Spleen (tissue), 11 donors: ENCODE measurements at regions not wholly inside any gene's neighbourhood (a gene's known extent, or its start where the extent isn't known, plus 50 kb on each side); places are given as distances from the start of the nearest gene placed in this dataset.

Experiments
- DNase-seq: peaks from one replicate; pipeline ENCODE4 v3.0.0-alpha.2; 2020
- H3K27ac ChIP-seq, 8 donors: fragments of 200-600 bp; sonication (generic) in 7 of 8; 1 replicate in 4 of 8; 2 replicates in 4 of 8; pipeline versions ENCODE4 v1.5.0 to v1.8.0; 2016 to 2021; ENCODE audit warnings: inconsistent platforms in 4 of 8, mild to moderate bottlenecking in 4 of 8, moderate library complexity in 1 of 8
- H3K27me3 ChIP-seq, 7 donors: fragments of 200-600 bp; sonication (generic) in 6 of 7; replicated peaks in 1 of 7; 1 replicate in 4 of 7; 2 replicates in 3 of 7; pipeline versions ENCODE4 v1.5.0 to v1.8.0; 2016 to 2021; ENCODE audit warnings: inconsistent platforms in 3 of 7, mild to moderate bottlenecking in 1 of 7
- H3K36me3 ChIP-seq, 6 donors: fragments of 200-600 bp; sonication (generic) in 5 of 6; 1 replicate in 4 of 6; 2 replicates in 2 of 6; pipeline versions ENCODE4 v1.5.0 to v1.8.0; 2016 to 2021; ENCODE audit warnings: inconsistent platforms in 2 of 6
- H3K4me1 ChIP-seq, 6 donors: fragments of 200-600 bp; sonication (generic) in 5 of 6; 1 replicate in 3 of 6; 2 replicates in 3 of 6; pipeline versions ENCODE4 v1.5.0 to v1.8.0; 2016 to 2021; ENCODE audit warnings: inconsistent platforms in 3 of 6
- H3K4me3 ChIP-seq, 8 donors: fragments of 200-600 bp; sonication (generic) in 7 of 8; 1 replicate in 4 of 8; 2 replicates in 4 of 8; pipeline versions ENCODE4 v1.5.0 to v1.8.0; 2016 to 2021; ENCODE audit warnings: inconsistent platforms in 4 of 8, mild to moderate bottlenecking in 4 of 8, moderate library complexity in 2 of 8
- H3K9me3 ChIP-seq, 8 donors: fragments of 200-600 bp; sonication (generic) in 7 of 8; 1 replicate in 4 of 8; 2 replicates in 4 of 8; pipeline versions ENCODE4 v1.5.0 to v1.8.0; 2016 to 2021; ENCODE audit warnings: inconsistent platforms in 4 of 8
- CTCF ChIP-seq, 11 experiments: fragments of 200-600 bp in 7 of 11; fragments of 450-650 bp in 4 of 11; sonication (generic) in 4 of 11; IDR thresholded peaks in 8 of 11; conservative IDR thresholded peaks in 3 of 11; 1 replicate in 7 of 11; 2 replicates in 4 of 11; pipeline versions ENCODE4 v1.4.0 to v1.8.0; 2016 to 2021; ENCODE audit warnings: antibody characterized with exemption in 11 of 11, inconsistent platforms in 4 of 11, mild to moderate bottlenecking in 1 of 11
- POLR2A ChIP-seq, 3 donors: fragments of 450-650 bp; IDR thresholded peaks; one replicate each; pipeline ENCODE4 v1.5.1; 2017; ENCODE audit warnings: antibody characterized with exemption in 3 of 3, mild to moderate bottlenecking in 1 of 3
- POLR2AphosphoS5 ChIP-seq, 3 donors: sonication (generic); formaldehyde crosslinking; IDR thresholded peaks; one replicate each; pipeline ENCODE4 v1.5.1; 2017; ENCODE audit warnings: antibody characterized with exemption in 3 of 3
- WGBS, 5 donors: extraction: QIAGEN DNeasy Blood & Tissue Kit in 3 of 5; methylation state at CpG; one replicate each; pipeline versions ENCODE4 v1.1.5 to v1.1.7; 2013 to 2018; 5-methylcytosine and 5-hydroxymethylcytosine counted together
- intact Hi-C: fragments of 100-400 bp; cut with DNase I; formaldehyde crosslinking; loops from one replicate; pipeline ENCODE4 v1.15.0; 2023; ENCODE audit warnings: low total_unique reads
- donor health status: healthy with polysubstance abuse.
- donor health status: DM: no; HTN: no; CAD: no; lungs with moderate emphysema.
- donor health status: DM: no; HTN: no; CAD: no.
- donor health status: Bipolar disorder and iron deficiency.
- donor health status: healthy.
- donor health status: DM: no; HTN: no; CAD: no.
- donor health status: DM: yes; HTN: yes; CAD: no.

GRCh38 chr10:85447690-85448089 is 918.9 kb downstream of the GRID1 start:
- intact Hi-C loops, result no loop called here
- H3K9me3 ChIP-seq, result no peaks in the 10 kb centered on the region
- no peak overlapping the region for H3K4me3 ChIP-seq
- H3K27ac ChIP-seq, result no peak overlapping the region
- DNase-seq, result no peak
- H3K4me1 ChIP-seq, result no peaks in the 10 kb centered on the region
- TF ChIP-seq POLR2AphosphoS5 (IDR thresholded peaks at IDR 0.05) (no peak), CTCF (IDR thresholded peaks at IDR 0.05 in 8 of 11, conservative IDR thresholded peaks at IDR 0.05 in 3 of 11) (no peak), POLR2A (IDR thresholded peaks at IDR 0.05) (no peak)
- no peaks in the 10 kb centered on the region for H3K27me3 ChIP-seq
- 36 to 73% (median 50%) methylated on average over 1 of the region's 1 CpG for WGBS, 5 donors
- no peaks in the 10 kb centered on the region for H3K36me3 ChIP-seq

DNA sequence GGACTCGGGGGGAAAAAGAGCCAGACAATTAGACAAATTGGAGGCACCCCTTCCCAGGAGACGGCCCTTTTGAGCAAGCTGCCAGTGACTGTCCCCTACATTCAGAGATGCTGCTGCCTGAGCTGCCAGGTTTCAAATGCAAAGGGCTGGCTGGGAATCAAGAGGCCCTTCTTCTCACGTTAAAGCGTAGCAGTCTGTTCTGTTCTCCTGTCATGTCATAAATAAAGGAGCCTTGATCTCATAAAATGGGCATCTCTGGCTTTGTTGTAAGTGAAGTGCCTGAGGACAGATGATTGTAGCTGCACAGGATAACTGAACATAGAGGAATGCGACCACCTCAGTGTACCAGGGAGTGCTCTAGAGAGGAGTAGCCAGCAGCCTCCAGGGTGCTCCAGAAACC is 917.9 kb downstream of the GRID1 start:
- no peaks in the 10 kb centered on the region for H3K36me3 ChIP-seq
- H3K4me3 ChIP-seq, result no peak overlapping the region
- no peak for DNase-seq
- 58 to 81% (median 79%) methylated on average over 4 to 5 of the region's 5 CpGs for WGBS, 5 donors
- H3K9me3 ChIP-seq, result no peaks in the 10 kb centered on the region
- no peaks in the 10 kb centered on the region for H3K27me3 ChIP-seq
- H3K27ac ChIP-seq, result no peak overlapping the region
- intact Hi-C loops, result no loop called here
- no peaks in the 10 kb centered on the region for H3K4me1 ChIP-seq
- TF ChIP-seq POLR2AphosphoS5 (IDR thresholded peaks at IDR 0.05) (no peak), CTCF (IDR thresholded peaks at IDR 0.05 in 8 of 11, conservative IDR thresholded peaks at IDR 0.05 in 3 of 11) (no peak), POLR2A (IDR thresholded peaks at IDR 0.05) (no peak)

DNA sequence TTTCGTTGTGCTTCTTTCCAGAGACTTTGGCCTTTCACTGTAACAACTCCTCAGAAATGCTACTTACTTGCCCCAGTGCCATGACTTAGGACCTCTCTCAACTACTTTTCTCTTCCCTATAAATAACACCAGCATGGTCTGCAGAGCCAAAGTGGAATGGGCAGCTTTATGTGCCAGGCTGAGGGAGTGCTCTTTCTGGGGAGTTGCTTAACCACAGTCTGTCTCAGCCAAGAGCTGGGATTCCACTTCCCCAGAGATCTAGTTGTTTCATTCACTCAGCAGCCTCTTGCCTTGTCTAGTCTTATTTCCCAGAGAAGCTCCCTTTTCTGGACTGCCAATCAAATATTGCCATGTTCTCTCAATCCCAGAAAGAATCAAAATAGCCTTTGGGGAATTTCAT is 912.2 kb downstream of the GRID1 start:
- intact Hi-C loops, result no loop called here
- Histone ChIP-seq H3K9me3 (no peaks in the 10 kb centered on the region), H3K4me1 (no peaks in the 10 kb centered on the region), H3K27me3 (no peaks in the 10 kb centered on the region), H3K4me3 (no peak overlapping the region), H3K36me3 (no peaks in the 10 kb centered on the region), H3K27ac (no peak overlapping the region)
- no peak for DNase-seq
- WGBS, 5 donors, result 77 to 93% (median 85%) methylated on average over 1 of the region's 1 CpG
- no peak for TF ChIP-seq CTCF (IDR thresholded peaks at IDR 0.05 in 8 of 11, conservative IDR thresholded peaks at IDR 0.05 in 3 of 11)
- TF ChIP-seq POLR2A (IDR thresholded peaks at IDR 0.05), result no peak
- TF ChIP-seq POLR2AphosphoS5 (IDR thresholded peaks at IDR 0.05), result no peak

- WGBS, 5 donors, result 27 to 43% (median 37%) methylated on average over 2 of the region's 2 CpGs
- no peak for TF ChIP-seq CTCF (IDR thresholded peaks at IDR 0.05 in 8 of 11, conservative IDR thresholded peaks at IDR 0.05 in 3 of 11)
- TF ChIP-seq POLR2AphosphoS5 (IDR thresholded peaks at IDR 0.05), result no peak
- TF ChIP-seq POLR2A (IDR thresholded peaks at IDR 0.05), result no peak
- no peaks in the 10 kb centered on the region for H3K9me3 ChIP-seq
- no peak overlapping the region for H3K27ac ChIP-seq
- H3K4me3 ChIP-seq, result no peak overlapping the region
- intact Hi-C loops, result no loop called here
- no peaks in the 10 kb centered on the region for H3K4me1 ChIP-seq
- no peak for DNase-seq
- H3K36me3 ChIP-seq, result no peaks in the 10 kb centered on the region
- no peaks in the 10 kb centered on the region for H3K27me3 ChIP-seq
Measured at GRCh38 chr10:85457191-85457590, 909.4 kb downstream of the GRID1 start.
